HL-60 (cell line): ENCODE measurements at regions not wholly inside any gene's neighbourhood (a gene's known extent, or its start where the extent isn't known, plus 50 kb on each side); places are given as distances from the start of the nearest gene placed in this dataset.

Experiments
- CTCF ChIP-seq: IDR thresholded peaks from one replicate; pipeline ENCODE4 v1.5.1; 2011; ENCODE audit warnings: low read length, control low read depth, inconsistent platforms; ENCODE audit not compliant: insufficient read depth
- GABPA ChIP-seq: IDR thresholded peaks from 2 replicates; pipeline ENCODE4 v1.6.1; 2012; ENCODE audit warnings: low read depth
- POLR2AphosphoS5 ChIP-seq: IDR thresholded peaks from 2 replicates; pipeline ENCODE4 v1.6.1; 2012; ENCODE audit warnings: low read depth
- REST ChIP-seq: IDR thresholded peaks from 2 replicates; pipeline ENCODE4 v1.6.1; 2012; ENCODE audit warnings: low read depth; ENCODE audit not compliant: insufficient replicate concordance
- SPI1 ChIP-seq: IDR thresholded peaks from 2 replicates; pipeline ENCODE4 v1.6.1; 2012; ENCODE audit warnings: low read depth, mild to moderate bottlenecking, borderline replicate concordance

GRCh38 chr5:2817031-2817603 lies 65.6 kb upstream of the IRX2 start:
- TF ChIP-seq CTCF (no peak), POLR2AphosphoS5 (no peak), GABPA (no peak), REST (no peak), SPI1 (no peak)
